GM21447 (cell line): ENCODE measurements at regions not wholly inside any gene's neighbourhood (a gene's known extent, or its start where the extent isn't known, plus 50 kb on each side); places are given as distances from the start of the nearest gene placed in this dataset.
"Not testable (repeated sequence)": the region's sequence is repeated elsewhere in the genome, so short reads cannot be mapped to it uniquely, and the experiment has no call there.

Experiments used
- ATAC-seq: cut with Tn5 transposase; IDR thresholded peaks from one replicate; pipeline ENCODE4 v1.9.1; 2021; ENCODE audit not compliant: unreplicated experiment

GRCh38 chr18:42305869-42306593 lies 351.0 kb downstream of the PIK3C3 start:
- ATAC-seq, result no peak

GRCh38 chr18:42306594-42306980 lies 351.6 kb downstream of the PIK3C3 start:
- no peak for ATAC-seq

- no peak for ATAC-seq
Observed at GRCh38 chr18:42310956-42311355, 355.9 kb downstream of the PIK3C3 start.

GRCh38 chr18:42326752-42327151 lies 371.7 kb downstream of the PIK3C3 start:
- no peak for ATAC-seq

- no peak for ATAC-seq
Observed at GRCh38 chr18:42328931-42329330, 373.9 kb downstream of the PIK3C3 start.

- ATAC-seq, result no peak
Observed at GRCh38 chr18:42330296-42330695, 375.3 kb downstream of the PIK3C3 start.

- no peak for ATAC-seq
Observed at GRCh38 chr18:42333558-42333957, 378.5 kb downstream of the PIK3C3 start.

- ATAC-seq, result no peak
Observed at GRCh38 chr18:42334931-42335330, 379.9 kb downstream of the PIK3C3 start.

- ATAC-seq, result no peak
Observed at GRCh38 chr18:42336139-42336538, 381.1 kb downstream of the PIK3C3 start.

GRCh38 chr18:42337337-42337736 lies 382.3 kb downstream of the PIK3C3 start:
- ATAC-seq, result not testable (repeated sequence)

GRCh38 chr18:42338683-42339082 lies 383.6 kb downstream of the PIK3C3 start:
- no peak for ATAC-seq

GRCh38 chr18:42339372-42339771 lies 384.3 kb downstream of the PIK3C3 start:
- no peak for ATAC-seq

GRCh38 chr18:42340423-42341009 lies 385.5 kb downstream of the PIK3C3 start:
- ATAC-seq, result no peak

GRCh38 chr18:42341423-42341822 lies 386.4 kb downstream of the PIK3C3 start:
- ATAC-seq, result no peak

- no peak for ATAC-seq
Observed at GRCh38 chr18:42348722-42349121, 393.7 kb downstream of the PIK3C3 start.

GRCh38 chr18:42351455-42351854 lies 396.4 kb downstream of the PIK3C3 start:
- no peak for ATAC-seq

- ATAC-seq, result no peak
Observed at GRCh38 chr18:42360716-42361115, 405.7 kb downstream of the PIK3C3 start.

- ATAC-seq, result no peak
Observed at GRCh38 chr18:42363446-42364441, 408.7 kb downstream of the PIK3C3 start.

GRCh38 chr18:42364766-42365165 lies 409.7 kb downstream of the PIK3C3 start:
- no peak for ATAC-seq

- no peak for ATAC-seq
Observed at GRCh38 chr18:42365591-42365990, 410.6 kb downstream of the PIK3C3 start.

- no peak for ATAC-seq
Observed at GRCh38 chr18:42373584-42373983, 418.6 kb downstream of the PIK3C3 start.

GRCh38 chr18:42374961-42375360 lies 419.9 kb downstream of the PIK3C3 start:
- no peak for ATAC-seq
